Ovary (tissue), 3 donors: ENCODE measurements at regions not wholly inside any gene's neighbourhood (a gene's known extent, or its start where the extent isn't known, plus 50 kb on each side); places are given as distances from the start of the nearest gene placed in this dataset.
"Not testable (repeated sequence)": the region's sequence is repeated elsewhere in the genome, so short reads cannot be mapped to it uniquely, and the experiment has no call there.

Experiments
- CTCF ChIP-seq, 3 donors: fragments of 450-650 bp in 2 of 3; fragments of 200-600 bp in 1 of 3; IDR thresholded peaks; one replicate each; pipeline versions ENCODE4 v1.5.1 to v1.8.0; 2016 to 2022; ENCODE audit warnings: antibody characterized with exemption in 3 of 3, mild to moderate bottlenecking in 1 of 3
- POLR2A ChIP-seq: fragments of 450-650 bp; IDR thresholded peaks from one replicate; pipeline ENCODE4 v1.6.1; 2017; ENCODE audit warnings: antibody characterized with exemption, mild to moderate bottlenecking, moderate library complexity
- donor health status: DM: no; HTN: no; CAD: no.

- not testable (repeated sequence) for TF ChIP-seq CTCF (IDR thresholded peaks at IDR 0.05); POLR2A
These were observed 158.4 kb downstream of the POTEC start for GRCh38 chr18:14384961-14385360.
